HEK293 (cell line): ENCODE measurements at regions not wholly inside any gene's neighbourhood (a gene's known extent, or its start where the extent isn't known, plus 50 kb on each side); places are given as distances from the start of the nearest gene placed in this dataset.

Experiments used
- CTCF ChIA-PET: fragments of 350-600 bp; formaldehyde crosslinking; extraction: SDS; loops from one replicate; lab custom pipeline; 2021; ENCODE audit warnings: antibody characterized with exemption; lab: Yijun Ruan, JAX
- POLR2A ChIA-PET: fragments of 300-600 bp; formaldehyde crosslinking; extraction: SDS; loops from one replicate; lab custom pipeline; 2020; ENCODE audit warnings: antibody characterized with exemption, inconsistent platforms; lab: Yijun Ruan, JAX
- H3K27ac ChIP-seq: fragments of 200-500 bp; sonication (Bioruptor generic); 2 replicates; pipeline ENCODE4 v1.5.1; 2014; ENCODE audit warnings: low read depth, low read length, control low read depth, inconsistent platforms; ENCODE audit errors: extremely low read depth
- H3K36me3 ChIP-seq, 2 experiments: fragments of 200-500 bp in 1 of 2; sonication (Bioruptor generic) in 1 of 2; 1 replicate in 1 of 2; 2 replicates in 1 of 2; pipeline ENCODE4 v1.5.1; 2014 to 2017; ENCODE audit warnings: inconsistent platforms in 2 of 2, low read length in 2 of 2; ENCODE audit not compliant: control insufficient read depth in 2 of 2, insufficient read depth in 1 of 2
- H3K4me1 ChIP-seq: fragments of 200-500 bp; sonication (Bioruptor generic); 2 replicates; pipeline ENCODE4 v1.5.1; 2014; ENCODE audit warnings: mild to moderate bottlenecking, low read length, inconsistent platforms; ENCODE audit not compliant: control insufficient read depth, insufficient read depth
- H3K4me3 ChIP-seq: 2 replicates; pipeline ENCODE4 v1.5.1; 2011; ENCODE audit warnings: low read depth, mild to moderate bottlenecking, control low read depth, low read length, moderate library complexity
- H3K9me3 ChIP-seq: fragments of 200-500 bp; sonication (Bioruptor generic); 2 replicates; pipeline ENCODE4 v1.5.1; 2014; ENCODE audit warnings: low read depth, low read length, inconsistent platforms; ENCODE audit not compliant: control insufficient read depth, insufficient read depth
- BCL11A ChIP-seq: fragments of 450-650 bp; formaldehyde crosslinking; IDR thresholded peaks from 2 replicates; pipeline ENCODE4 v1.5.1; 2016; ENCODE audit warnings: low read depth, missing biosample characterization, missing genetic modification characterization
- EGR2 ChIP-seq: fragments of 450-650 bp; formaldehyde crosslinking; IDR thresholded peaks from 2 replicates; pipeline ENCODE4 v1.5.1; 2016; ENCODE audit warnings: low read depth, missing biosample characterization, missing genetic modification characterization
- INSM2 ChIP-seq: fragments of 450-650 bp; formaldehyde crosslinking; IDR thresholded peaks from 2 replicates; pipeline ENCODE4 v1.5.1; 2016; ENCODE audit warnings: missing biosample characterization, missing genetic modification characterization
- KLF10 ChIP-seq: fragments of 450-650 bp; IDR thresholded peaks from 2 replicates; pipeline ENCODE4 v1.5.1; 2018; ENCODE audit warnings: missing biosample characterization, mild to moderate bottlenecking, missing genetic modification characterization
- PRDM1 ChIP-seq: fragments of 450-650 bp; formaldehyde crosslinking; IDR thresholded peaks from 2 replicates; pipeline ENCODE4; 2016; ENCODE audit warnings: missing biosample characterization, missing genetic modification characterization
- SP7 ChIP-seq: fragments of 450-650 bp; formaldehyde crosslinking; IDR thresholded peaks from 2 replicates; pipeline ENCODE4 v1.5.1; 2016; ENCODE audit warnings: missing biosample characterization, missing genetic modification characterization
- TCF7L2 ChIP-seq: IDR thresholded peaks from 2 replicates; pipeline ENCODE4 v1.6.1; 2011; ENCODE audit warnings: low read depth, mild to moderate bottlenecking, inconsistent platforms, low read length, moderate library complexity, borderline replicate concordance
- ZBTB6 ChIP-seq: fragments of 450-650 bp; formaldehyde crosslinking; IDR thresholded peaks from 2 replicates; pipeline ENCODE4 v1.5.1; 2017; ENCODE audit warnings: missing biosample characterization, missing genetic modification characterization
- ZBTB8A ChIP-seq: fragments of 450-650 bp; formaldehyde crosslinking; IDR thresholded peaks from 2 replicates; pipeline ENCODE4 v1.5.1; 2016; ENCODE audit warnings: missing biosample characterization, missing genetic modification characterization
- ZFP69B ChIP-seq: fragments of 450-650 bp; formaldehyde crosslinking; IDR thresholded peaks from 2 replicates; pipeline ENCODE4 v1.5.1; 2016; ENCODE audit warnings: missing biosample characterization, missing genetic modification characterization
- ZNF112 ChIP-seq: fragments of 450-650 bp; formaldehyde crosslinking; IDR thresholded peaks from 2 replicates; pipeline ENCODE4 v1.5.0; 2017; ENCODE audit warnings: missing biosample characterization, missing genetic modification characterization
- ZNF138 ChIP-seq: fragments of 450-650 bp; formaldehyde crosslinking; IDR thresholded peaks from 2 replicates; pipeline ENCODE4 v1.5.1; 2016; ENCODE audit warnings: missing biosample characterization, missing genetic modification characterization, borderline replicate concordance
- ZNF248 ChIP-seq: fragments of 450-650 bp; formaldehyde crosslinking; IDR thresholded peaks from 2 replicates; pipeline ENCODE4 v1.5.1; 2017; ENCODE audit warnings: missing biosample characterization, missing genetic modification characterization
- ZNF302 ChIP-seq: fragments of 450-650 bp; formaldehyde crosslinking; IDR thresholded peaks from 2 replicates; pipeline ENCODE4 v1.5.1; 2016; ENCODE audit warnings: missing biosample characterization, missing genetic modification characterization, low read depth
- ZNF426 ChIP-seq: fragments of 450-650 bp; formaldehyde crosslinking; IDR thresholded peaks from 2 replicates; pipeline ENCODE4 v1.5.1; 2017; ENCODE audit warnings: missing biosample characterization, missing genetic modification characterization, mild to moderate bottlenecking, inconsistent platforms, moderate library complexity
- ZNF530 ChIP-seq: fragments of 450-650 bp; formaldehyde crosslinking; IDR thresholded peaks from 2 replicates; pipeline ENCODE4 v1.5.1; 2016; ENCODE audit warnings: low read depth, missing biosample characterization, missing genetic modification characterization
- ZNF837 ChIP-seq: fragments of 450-650 bp; formaldehyde crosslinking; IDR thresholded peaks from 2 replicates; pipeline ENCODE4 v1.5.1; 2016; ENCODE audit warnings: missing biosample characterization, missing genetic modification characterization
- ZNF843 ChIP-seq: fragments of 450-650 bp; formaldehyde crosslinking; IDR thresholded peaks from 2 replicates; pipeline ENCODE4 v1.5.1; 2016; ENCODE audit warnings: missing biosample characterization, missing genetic modification characterization
- ZSCAN16 ChIP-seq: fragments of 450-650 bp; formaldehyde crosslinking; IDR thresholded peaks from 2 replicates; pipeline ENCODE4 v1.5.1; 2016; ENCODE audit warnings: missing biosample characterization, missing genetic modification characterization
- TF ChIP-seq, protein P1 (sequence below): fragments of 450-650 bp; formaldehyde crosslinking; IDR thresholded peaks from 2 replicates; pipeline ENCODE4 v1.5.1; 2016; ENCODE audit warnings: missing biosample characterization, missing genetic modification characterization
- TF ChIP-seq, protein P2 (sequence below): fragments of 450-650 bp; formaldehyde crosslinking; IDR thresholded peaks from 2 replicates; pipeline ENCODE4 v1.5.1; 2017; ENCODE audit warnings: missing biosample characterization, missing genetic modification characterization
- TF ChIP-seq, protein P3 (sequence below): fragments of 450-650 bp; formaldehyde crosslinking; IDR thresholded peaks from 2 replicates; pipeline ENCODE4 v1.5.1; 2016; ENCODE audit warnings: missing biosample characterization, missing genetic modification characterization
- TF ChIP-seq, protein P4 (sequence below): fragments of 450-650 bp; formaldehyde crosslinking; IDR thresholded peaks from 2 replicates; pipeline ENCODE4 v1.5.1; 2016; ENCODE audit warnings: missing biosample characterization, missing genetic modification characterization

- CTCF ChIA-PET, result interaction anchor here (0.6 to 2.1 kb wide), 3 partner anchors 18 to 601 kb away, joined by 3 to 9 read pairs (median 5); no protein-coding TSS in a partner anchor
- Histone ChIP-seq H3K4me1 (peaks cover 12% of the 10 kb centered on the region), H3K9me3 (no peaks in the 10 kb centered on the region), H3K4me3 (no peak overlapping the region), H3K36me3 (no peaks in the 10 kb centered on the region), H3K27ac (no peak overlapping the region)
- POLR2A ChIA-PET, result interaction anchor here (0.6 to 1.0 kb wide), 2 partner anchors 13 to 1641 kb away, joined by 3 read pairs; no protein-coding TSS in a partner anchor
- TF ChIP-seq ZNF426 (tag by site-specific recombination), result no peak
- no peak for TF ChIP-seq ZNF248 (tag by site-specific recombination)
- TF ChIP-seq ZNF837, result no peak
These were observed 136.8 kb upstream of the SLC4A4 start for GRCh38 chr4:71201817-71202576.

DNA sequence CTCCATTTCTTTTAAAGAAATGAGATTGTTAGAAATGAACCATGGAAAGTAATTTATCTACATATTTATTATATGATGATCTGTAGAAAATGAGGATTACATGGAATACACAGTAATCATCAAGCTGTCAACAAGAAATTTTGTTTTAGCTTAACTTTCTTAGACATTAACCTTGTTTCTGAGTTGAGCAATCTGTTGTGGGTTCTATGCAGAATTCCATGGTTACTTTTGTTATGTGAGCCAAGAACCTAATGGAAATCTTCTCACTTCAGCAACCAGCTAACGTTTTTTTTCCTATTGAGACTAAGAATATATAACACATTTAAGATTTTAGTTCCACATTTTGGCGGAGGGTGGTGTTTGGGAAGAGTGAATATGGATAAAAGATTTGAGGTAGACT is 136.1 kb upstream of the SLC4A4 start:
- POLR2A ChIA-PET, result no interaction called here
- Histone ChIP-seq H3K4me1 (peaks cover 13% of the 10 kb centered on the region), H3K27ac (no peak overlapping the region), H3K4me3 (no peak overlapping the region)
- no peak for TF ChIP-seq KLF10 (tag by site-specific recombination)
- no peak for TF ChIP-seq ZNF530 (tag by site-specific recombination)
- TF ChIP-seq PRDM1 (tag by site-specific recombination), result no peak
- TF ChIP-seq ZNF138 (tag by site-specific recombination), result no peak
- TF ChIP-seq SP7 (tag by site-specific recombination), result no peak
- no peak for TF ChIP-seq EGR2 (tag by site-specific recombination)
- no peak for TF ChIP-seq ZNF302 (tag by site-specific recombination)
- TF ChIP-seq ZBTB6 (tag by site-specific recombination), result no peak
- TF ChIP-seq, protein P1, sequence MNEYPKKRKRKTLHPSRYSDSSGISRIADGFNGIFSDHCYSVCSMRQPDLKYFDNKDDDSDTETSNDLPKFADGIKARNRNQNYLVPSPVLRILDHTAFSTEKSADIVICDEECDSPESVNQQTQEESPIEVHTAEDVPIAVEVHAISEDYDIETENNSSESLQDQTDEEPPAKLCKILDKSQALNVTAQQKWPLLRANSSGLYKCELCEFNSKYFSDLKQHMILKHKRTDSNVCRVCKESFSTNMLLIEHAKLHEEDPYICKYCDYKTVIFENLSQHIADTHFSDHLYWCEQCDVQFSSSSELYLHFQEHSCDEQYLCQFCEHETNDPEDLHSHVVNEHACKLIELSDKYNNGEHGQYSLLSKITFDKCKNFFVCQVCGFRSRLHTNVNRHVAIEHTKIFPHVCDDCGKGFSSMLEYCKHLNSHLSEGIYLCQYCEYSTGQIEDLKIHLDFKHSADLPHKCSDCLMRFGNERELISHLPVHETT (tag by site-specific recombination), result no peak
- TF ChIP-seq ZFP69B (tag by site-specific recombination), result no peak
- TF ChIP-seq ZBTB8A (tag by site-specific recombination), result no peak
- no peak for TF ChIP-seq ZSCAN16
- TF ChIP-seq INSM2 (tag by site-specific recombination), result no peak
- no peak for TF ChIP-seq ZNF843 (tag by site-specific recombination)
- TF ChIP-seq, all 188 proteins: peak for 0
- CTCF ChIA-PET, result interaction anchor here (2.1 kb wide), 1 partner anchor 19 kb away, joined by 9 read pairs; no protein-coding TSS in a partner anchor
- Histone ChIP-seq H3K9me3 (no peaks in the 10 kb centered on the region), H3K36me3 (no peaks in the 10 kb centered on the region)

DNA sequence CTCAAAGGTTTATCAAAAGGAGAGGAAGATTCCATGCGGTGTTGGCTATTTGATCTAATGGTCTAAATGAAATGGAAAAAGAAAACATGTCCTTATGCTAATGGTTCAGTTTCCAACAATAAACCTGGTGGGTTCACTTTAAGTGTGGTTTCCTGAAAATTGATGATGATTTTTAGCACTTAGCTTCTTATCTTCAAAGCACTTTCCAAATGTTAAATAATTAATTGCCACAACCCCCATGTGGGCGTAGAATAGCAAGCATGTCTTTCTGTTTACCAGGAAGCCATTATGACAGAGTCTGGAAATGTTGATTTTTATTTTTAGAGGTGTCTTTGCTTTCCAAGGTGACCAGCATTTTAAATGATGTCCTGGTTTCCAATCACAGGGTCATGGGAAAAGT is 134.8 kb upstream of the SLC4A4 start:
- no peak overlapping the region; the same call in 1 of the 2 replicates for H3K27ac ChIP-seq
- no peak overlapping the region for H3K4me3 ChIP-seq
- H3K36me3 ChIP-seq, result no peaks in the 10 kb centered on the region
- H3K9me3 ChIP-seq, result no peaks in the 10 kb centered on the region
- H3K4me1 ChIP-seq, result peaks cover 13% of the 10 kb centered on the region
- POLR2A ChIA-PET, result no interaction called here
- CTCF ChIA-PET, result no interaction called here
- TF ChIP-seq, protein P2, sequence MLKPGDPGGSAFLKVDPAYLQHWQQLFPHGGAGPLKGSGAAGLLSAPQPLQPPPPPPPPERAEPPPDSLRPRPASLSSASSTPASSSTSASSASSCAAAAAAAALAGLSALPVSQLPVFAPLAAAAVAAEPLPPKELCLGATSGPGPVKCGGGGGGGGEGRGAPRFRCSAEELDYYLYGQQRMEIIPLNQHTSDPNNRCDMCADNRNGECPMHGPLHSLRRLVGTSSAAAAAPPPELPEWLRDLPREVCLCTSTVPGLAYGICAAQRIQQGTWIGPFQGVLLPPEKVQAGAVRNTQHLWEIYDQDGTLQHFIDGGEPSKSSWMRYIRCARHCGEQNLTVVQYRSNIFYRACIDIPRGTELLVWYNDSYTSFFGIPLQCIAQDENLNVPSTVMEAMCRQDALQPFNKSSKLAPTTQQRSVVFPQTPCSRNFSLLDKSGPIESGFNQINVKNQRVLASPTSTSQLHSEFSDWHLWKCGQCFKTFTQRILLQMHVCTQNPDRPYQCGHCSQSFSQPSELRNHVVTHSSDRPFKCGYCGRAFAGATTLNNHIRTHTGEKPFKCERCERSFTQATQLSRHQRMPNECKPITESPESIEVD, result 0 out of 2 replicates have a peak, but pooled peaks have one; percentile 8
- TF ChIP-seq, protein P3, sequence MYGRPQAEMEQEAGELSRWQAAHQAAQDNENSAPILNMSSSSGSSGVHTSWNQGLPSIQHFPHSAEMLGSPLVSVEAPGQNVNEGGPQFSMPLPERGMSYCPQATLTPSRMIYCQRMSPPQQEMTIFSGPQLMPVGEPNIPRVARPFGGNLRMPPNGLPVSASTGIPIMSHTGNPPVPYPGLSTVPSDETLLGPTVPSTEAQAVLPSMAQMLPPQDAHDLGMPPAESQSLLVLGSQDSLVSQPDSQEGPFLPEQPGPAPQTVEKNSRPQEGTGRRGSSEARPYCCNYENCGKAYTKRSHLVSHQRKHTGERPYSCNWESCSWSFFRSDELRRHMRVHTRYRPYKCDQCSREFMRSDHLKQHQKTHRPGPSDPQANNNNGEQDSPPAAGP (tag by site-specific recombination), result no peak
- TF ChIP-seq TCF7L2 (peak; percentile 82), ZNF112 (no peak), BCL11A (tag by site-specific recombination) (no peak)
- TF ChIP-seq, protein P4, sequence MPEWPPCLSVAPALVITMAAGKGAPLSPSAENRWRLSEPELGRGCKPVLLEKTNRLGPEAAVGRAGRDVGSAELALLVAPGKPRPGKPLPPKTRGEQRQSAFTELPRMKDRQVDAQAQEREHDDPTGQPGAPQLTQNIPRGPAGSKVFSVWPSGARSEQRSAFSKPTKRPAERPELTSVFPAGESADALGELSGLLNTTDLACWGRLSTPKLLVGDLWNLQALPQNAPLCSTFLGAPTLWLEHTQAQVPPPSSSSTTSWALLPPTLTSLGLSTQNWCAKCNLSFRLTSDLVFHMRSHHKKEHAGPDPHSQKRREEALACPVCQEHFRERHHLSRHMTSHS (tag by site-specific recombination), result no peak
